GM18508 (cell line): ENCODE measurements at regions not wholly inside any gene's neighbourhood (a gene's known extent, or its start where the extent isn't known, plus 50 kb on each side); places are given as distances from the start of the nearest gene placed in this dataset.

ENCODE experiments used
- ATAC-seq: cut with Tn5 transposase; IDR thresholded peaks from one replicate; pipeline ENCODE4 v1.9.1; 2021; ENCODE audit warnings: moderate number of reproducible peaks; ENCODE audit not compliant: insufficient read depth, unreplicated experiment

- no peak for ATAC-seq
Observed at GRCh38 chr10:44473146-44473545, 88.2 kb upstream of the CXCL12 start.

DNA sequence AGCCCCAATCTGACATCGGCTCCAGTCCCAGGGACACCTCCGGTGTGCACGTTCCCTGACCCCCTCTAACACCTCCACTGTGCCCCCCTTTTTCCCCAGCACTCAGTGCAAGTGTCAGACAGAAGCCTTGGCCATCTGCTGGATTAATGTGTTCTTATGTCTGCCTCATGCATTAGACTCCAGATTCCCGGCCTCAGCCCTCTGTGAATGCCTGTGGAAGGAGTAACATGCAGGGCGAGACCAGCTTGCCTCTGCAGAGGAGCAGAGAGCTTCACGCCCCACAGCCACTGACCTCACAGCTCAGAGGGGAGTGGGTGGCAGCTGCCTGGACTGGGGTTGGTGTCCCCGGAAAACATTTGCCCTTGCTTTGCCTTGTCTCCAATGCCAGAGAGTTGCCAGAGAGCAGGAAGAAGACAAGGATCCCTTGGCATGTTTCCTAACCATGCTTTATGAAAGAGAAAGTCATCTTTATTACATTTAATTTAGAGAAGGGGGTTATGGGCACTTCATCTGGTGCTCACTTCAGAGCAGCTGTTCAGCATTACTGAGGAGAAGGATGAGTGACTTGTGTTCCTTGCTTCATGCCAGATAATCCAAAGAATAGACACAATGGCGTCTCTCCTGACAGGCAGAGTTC, 91.6 kb upstream of the CXCL12 start:
- ATAC-seq = no peak

DNA sequence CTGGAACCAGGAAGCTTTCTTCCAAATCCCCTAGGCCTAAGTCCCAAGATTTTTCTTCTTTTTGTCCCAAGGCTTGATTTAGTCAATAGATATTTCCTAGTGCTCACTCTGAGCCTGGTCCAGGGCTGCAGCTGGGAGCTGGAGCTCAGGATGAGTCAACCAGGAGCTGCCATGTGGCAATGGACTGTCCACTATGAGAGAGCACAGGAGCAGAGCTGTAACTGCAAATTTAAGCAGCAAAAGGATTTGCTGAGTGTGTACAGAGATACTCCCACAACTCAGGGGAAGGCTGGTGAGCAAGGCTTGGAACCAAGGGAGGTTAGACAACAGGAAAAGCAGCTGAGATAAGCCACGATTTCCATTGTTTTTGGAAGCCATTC, 92.1 kb upstream of the CXCL12 start:
- no peak for ATAC-seq

DNA sequence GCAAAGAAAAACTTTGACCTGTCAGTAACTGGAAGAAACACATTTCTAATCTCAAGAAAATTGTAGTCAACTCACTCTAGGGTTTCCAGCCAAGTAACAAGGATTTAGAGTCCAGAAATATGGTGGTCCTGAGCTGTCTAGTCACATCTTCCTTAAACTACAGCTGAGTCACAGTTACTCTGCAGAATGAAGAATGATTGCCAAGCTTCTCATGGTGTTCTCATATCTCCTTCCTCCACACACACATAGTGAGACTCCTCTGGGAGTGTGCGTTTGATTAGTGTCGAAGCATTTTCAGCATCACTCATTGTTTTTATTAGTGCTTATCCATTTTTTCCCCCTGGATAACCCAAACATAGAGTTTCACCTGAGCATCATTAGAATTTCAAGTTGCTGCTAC, 93.1 kb upstream of the CXCL12 start:
- ATAC-seq = no peak

DNA sequence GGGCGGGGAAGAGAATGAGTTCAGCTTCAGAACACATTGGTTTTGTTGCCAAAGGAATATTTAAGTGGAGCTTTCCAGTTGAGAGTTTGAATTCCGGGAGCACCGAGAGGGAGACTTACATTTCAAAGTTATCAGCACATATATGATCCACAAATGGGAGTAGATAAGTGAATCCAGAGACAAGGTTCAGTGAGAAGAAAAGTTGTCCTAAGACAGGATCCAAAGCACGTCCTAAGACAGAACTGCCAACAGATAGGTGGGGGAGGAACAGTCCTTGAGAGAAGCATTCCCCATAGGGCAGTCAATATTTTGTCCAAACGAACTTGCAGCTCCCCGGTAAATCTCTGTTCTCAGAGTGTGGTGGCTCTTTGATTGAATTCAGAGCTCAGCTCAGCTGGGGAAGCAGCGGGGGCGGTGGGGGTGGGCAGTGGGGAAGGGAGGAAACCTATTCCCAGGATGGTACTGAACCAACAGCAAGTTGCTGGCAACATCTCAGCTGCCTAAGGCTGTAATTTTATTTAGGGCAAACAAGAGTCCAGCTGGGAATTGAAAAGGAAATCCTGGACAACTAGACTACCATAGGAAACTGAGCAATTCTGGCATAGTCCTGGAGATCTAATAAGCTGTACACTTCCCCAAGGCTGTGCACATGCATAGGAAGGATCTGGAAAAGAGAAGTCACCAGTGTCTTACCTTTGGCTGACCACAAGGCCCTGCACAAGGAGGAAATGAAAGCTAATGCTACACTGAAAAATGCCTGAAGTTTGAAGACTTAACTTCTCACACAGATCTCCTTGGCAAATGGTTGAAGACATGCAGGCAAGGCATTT, 94.2 kb upstream of the CXCL12 start:
- ATAC-seq = no peak

- no peak for ATAC-seq
Observed at GRCh38 chr10:44492678-44493077, 107.8 kb upstream of the CXCL12 start.

DNA sequence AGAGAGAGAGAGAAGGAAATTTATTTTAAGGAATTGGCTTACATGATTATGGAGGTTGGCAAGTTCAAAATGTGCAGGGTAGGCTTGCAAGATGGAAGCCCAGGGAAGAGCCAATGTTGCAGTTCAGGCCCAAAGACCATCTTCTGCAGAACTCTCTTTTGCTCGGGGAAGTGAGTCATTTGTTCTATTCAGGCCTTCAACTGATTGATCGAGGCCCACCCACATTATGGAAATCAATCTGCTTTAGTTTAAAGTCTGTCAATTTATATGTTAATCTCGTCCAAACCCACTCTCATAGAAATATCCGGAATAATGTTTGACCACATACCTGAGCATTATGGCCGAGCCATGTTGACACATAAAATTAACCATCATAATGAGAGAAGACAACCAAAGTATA, 113.3 kb upstream of the CXCL12 start:
- no peak for ATAC-seq

GRCh38 chr10:44500451-44500850, 115.6 kb upstream of the CXCL12 start:
- ATAC-seq = no peak

DNA sequence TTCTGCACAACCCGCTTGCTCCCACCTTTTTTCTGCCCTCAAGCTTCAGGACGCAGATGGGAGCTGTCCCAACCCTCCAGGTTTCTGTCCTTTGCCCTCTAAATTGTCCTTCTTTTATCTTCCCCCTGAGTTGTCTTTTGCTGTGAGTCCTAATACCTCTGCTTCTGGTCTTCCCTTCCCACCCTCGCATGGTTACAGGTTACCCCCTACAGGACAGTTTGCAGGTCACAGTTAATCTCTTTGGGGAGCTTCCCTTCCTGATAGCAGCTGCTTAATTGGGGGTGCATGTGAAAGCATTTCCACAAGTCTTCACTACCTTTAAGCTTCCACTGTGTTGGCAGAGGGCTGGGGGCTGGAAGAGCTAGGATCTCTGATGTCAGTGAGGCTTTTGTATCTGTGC, 121.5 kb upstream of the CXCL12 start:
- ATAC-seq = no peak

- ATAC-seq = no peak
Observed at GRCh38 chr10:44510379-44511115, 125.7 kb upstream of the CXCL12 start.

DNA sequence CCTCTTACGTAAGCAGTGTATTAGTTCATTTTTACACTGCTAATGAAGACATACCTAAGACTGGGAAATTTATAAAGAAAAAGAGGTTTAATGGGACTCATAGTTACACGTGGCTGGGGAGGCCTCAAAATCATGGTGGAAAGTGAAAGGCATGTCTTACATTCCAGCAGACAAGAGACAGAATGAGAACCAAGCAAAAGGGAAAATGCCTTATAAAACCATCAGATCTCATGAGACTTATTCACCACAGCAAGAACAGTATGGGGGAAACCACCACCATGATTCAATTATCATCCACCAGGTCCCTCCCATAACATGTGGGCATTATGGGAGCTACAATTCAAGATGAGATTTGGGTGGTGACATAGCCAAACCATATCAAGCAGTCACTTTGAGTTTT, 126.3 kb upstream of the CXCL12 start:
- no peak for ATAC-seq

DNA sequence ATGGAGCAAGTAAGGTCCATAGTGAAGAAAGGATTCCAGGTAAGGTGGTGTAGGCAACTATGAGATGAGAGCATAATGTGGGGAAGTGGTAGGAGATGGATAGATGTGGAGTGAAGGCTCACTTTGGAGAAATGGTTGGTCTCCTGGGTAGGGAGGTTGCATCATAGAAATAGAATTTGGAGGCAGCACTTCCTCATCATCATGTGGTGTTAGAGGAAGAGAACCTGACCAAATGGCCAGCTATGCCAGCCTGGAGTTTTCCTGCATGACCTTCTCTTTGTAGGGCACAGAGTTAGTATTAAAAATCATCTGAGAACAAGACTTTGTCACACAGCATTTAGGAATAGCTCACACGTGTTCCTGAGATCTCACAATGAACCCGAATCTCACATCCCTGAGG, 126.7 kb upstream of the CXCL12 start:
- ATAC-seq = no peak

- ATAC-seq = no peak
Observed at GRCh38 chr10:44512431-44513022, 127.6 kb upstream of the CXCL12 start.

GRCh38 chr10:44513591-44513990, 128.7 kb upstream of the CXCL12 start:
- ATAC-seq = no peak

DNA sequence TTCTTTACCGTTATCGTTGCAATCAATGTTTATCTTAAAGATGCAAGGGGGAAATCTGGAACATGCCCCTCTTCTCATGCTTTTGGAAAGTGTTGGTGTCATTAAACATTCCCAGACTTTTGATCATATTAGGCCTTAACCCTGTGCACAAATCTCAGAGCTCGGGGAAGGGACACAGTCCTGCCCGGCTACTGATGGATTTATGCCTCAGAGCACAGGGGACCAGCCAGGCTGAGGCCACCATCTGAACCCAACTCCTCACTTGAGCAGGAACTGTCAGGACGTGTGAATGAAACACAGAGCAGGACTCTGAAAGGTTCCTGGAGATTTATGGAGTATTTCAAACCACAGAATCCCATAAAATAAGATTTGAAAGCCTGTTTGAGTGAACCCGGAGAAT, 132.0 kb upstream of the CXCL12 start:
- no peak for ATAC-seq

GRCh38 chr10:44517635-44518034, 132.7 kb upstream of the CXCL12 start:
- no peak for ATAC-seq

DNA sequence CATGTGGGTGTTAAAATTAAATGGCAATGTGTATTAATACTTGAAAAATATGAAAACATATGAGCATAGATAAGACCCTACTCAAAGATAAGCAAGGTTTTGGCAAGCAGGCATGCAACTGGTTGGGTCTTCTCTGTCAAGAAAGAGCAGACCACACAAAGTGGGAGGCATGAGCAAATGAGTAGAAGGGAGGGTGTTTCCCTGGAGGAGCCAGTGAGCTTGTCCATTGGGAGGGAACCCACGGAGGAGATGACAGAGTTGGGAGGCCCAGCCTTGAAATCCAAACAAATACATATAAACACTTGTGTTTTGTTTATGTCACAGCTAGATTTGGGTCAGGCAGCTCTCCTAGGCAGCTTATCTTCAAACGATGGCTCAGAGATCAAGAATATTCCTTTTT, 134.5 kb upstream of the CXCL12 start:
- no peak for ATAC-seq

DNA sequence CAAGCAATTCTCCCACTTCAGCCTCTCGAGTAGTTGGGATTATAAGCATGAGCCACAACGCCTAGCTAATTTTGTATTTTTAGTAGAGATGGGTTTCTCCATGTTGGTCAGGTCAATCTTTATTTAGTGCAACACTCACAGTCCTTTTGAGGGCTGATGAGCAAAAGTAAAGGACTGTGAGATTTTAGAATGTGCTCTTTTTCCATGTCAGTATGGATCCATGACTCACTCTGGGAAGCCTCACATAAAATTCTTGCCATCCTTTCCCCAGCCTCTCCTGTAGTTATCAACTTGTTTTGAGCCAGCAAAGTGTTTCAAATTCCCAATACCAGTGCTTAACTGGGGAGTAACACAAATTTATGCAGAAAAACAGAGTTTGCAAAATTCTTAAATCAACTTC, 135.8 kb upstream of the CXCL12 start:
- no peak for ATAC-seq

DNA sequence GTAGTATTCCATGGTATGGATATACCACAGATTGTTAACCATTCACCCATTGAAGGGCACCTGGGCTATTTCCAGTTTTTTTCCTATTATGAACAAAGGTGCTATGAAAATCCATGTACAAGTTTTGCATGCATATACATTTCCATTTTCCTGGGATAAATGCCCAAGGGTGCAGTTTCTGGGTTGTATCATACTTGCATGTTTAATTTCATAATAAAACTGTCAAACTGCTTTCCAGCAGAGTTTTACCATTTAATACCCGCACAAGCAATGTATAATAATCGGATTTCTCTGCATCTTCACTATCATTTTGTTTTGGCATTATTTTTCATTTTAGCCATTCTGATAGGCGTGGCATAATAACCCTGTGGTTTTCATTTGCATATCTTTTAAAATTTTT, 154.3 kb upstream of the CXCL12 start:
- no peak for ATAC-seq

- ATAC-seq = no peak
Observed at GRCh38 chr10:44552726-44553125, 167.8 kb upstream of the CXCL12 start.

DNA sequence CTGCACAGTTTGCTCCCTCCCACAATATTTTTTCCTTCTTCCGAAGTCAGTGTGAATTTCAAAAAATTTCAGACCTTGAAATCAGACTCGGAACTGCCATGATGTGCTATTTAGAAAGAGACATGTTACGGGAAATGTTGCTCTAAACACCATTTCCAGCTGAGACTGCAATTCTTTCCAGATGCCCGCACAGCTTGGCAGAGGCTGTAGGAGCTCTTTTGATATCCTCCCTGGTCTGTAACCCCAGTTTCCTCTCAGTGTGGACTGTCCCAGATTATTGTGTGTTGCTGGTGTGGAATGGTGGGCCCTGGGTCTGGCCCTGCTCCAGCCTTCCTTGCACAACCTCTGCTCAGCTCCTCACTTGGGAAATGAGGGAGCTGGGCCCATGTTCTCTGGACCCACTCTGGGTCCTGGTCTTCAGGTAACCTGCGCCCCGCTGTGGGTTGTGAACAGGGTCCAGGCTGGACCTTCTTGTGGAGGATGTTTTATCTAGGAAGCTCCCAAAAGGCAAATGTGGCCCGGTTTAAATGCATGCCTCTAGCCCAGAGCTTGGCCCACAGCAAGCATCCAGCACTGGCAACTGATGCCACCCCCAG, 172.8 kb upstream of the CXCL12 start:
- no peak for ATAC-seq
